ENCODE measurements at regions not wholly inside any gene's neighbourhood (a gene's known extent, or its start where the extent isn't known, plus 50 kb on each side); places are given as distances from the start of the nearest gene placed in this dataset.

GRCh38 chr9:1659363-1659690, 355.8 kb upstream of the SMARCA2 start:
- TF ChIP-seq CTCF (IDR thresholded peaks at IDR 0.05; ENCODE audit: insufficient read depth, low read depth, low read length), result no peak
- no peak overlapping the region for H3K4me3 ChIP-seq (ENCODE audit: low read depth, low read length)
- no peak for DNase-seq (ENCODE audit: low read depth)

- DNase-seq (ENCODE audit: low read depth), result no peak
- TF ChIP-seq CTCF (IDR thresholded peaks at IDR 0.05; ENCODE audit: insufficient read depth, low read depth, low read length), result no peak
Observed at GRCh38 chr9:1668441-1668840, 346.7 kb upstream of the SMARCA2 start.

GRCh38 chr9:1673300-1673699, 341.8 kb upstream of the SMARCA2 start:
- DNase-seq (ENCODE audit: low read depth), result no peak
- no peak for TF ChIP-seq CTCF (IDR thresholded peaks at IDR 0.05; ENCODE audit: insufficient read depth, low read depth, low read length)
- no peak overlapping the region for H3K4me3 ChIP-seq (ENCODE audit: low read depth, low read length)

More at GRCh38 chr9:1668441-1668840, 346.7 kb upstream of the SMARCA2 start:
- no peak overlapping the region for H3K4me3 ChIP-seq (ENCODE audit: low read depth, low read length)

- TF ChIP-seq CTCF (IDR thresholded peaks at IDR 0.05; ENCODE audit: insufficient read depth, low read depth, low read length), result no peak
- no peak for DNase-seq (ENCODE audit: low read depth)
- no peak overlapping the region for H3K4me3 ChIP-seq (ENCODE audit: low read depth, low read length)
Observed at GRCh38 chr9:1676771-1677170, 338.4 kb upstream of the SMARCA2 start.

GRCh38 chr9:1683951-1684350, 331.2 kb upstream of the SMARCA2 start:
- no peak for DNase-seq (ENCODE audit: low read depth)
- H3K4me3 ChIP-seq (ENCODE audit: low read depth, low read length), result no peak overlapping the region
- TF ChIP-seq CTCF (IDR thresholded peaks at IDR 0.05; ENCODE audit: insufficient read depth, low read depth, low read length), result no peak

DNA sequence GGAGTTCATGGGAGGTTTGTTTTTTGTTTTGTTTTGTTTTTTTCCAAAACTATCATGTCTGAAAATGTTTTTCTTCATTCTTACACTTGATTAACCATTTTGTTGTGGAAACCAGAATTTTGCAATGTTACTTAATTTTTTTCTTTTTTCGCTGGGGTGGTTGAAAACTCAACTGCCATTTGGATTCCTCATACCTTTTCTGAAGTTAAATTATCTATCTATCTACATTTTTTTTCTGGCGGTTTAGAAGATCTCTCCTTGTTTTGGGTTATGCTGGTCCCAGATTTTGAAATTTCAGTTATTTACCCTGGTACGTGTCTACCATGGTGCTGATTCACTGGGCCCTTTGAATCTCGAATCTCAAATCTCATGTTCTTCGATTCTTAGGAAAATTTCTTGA, 316.2 kb upstream of the SMARCA2 start:
- no peak for TF ChIP-seq CTCF (IDR thresholded peaks at IDR 0.05; ENCODE audit: insufficient read depth, low read depth, low read length)
- H3K4me3 ChIP-seq (ENCODE audit: low read depth, low read length), result no peak overlapping the region
- no peak for DNase-seq (ENCODE audit: low read depth)

DNA sequence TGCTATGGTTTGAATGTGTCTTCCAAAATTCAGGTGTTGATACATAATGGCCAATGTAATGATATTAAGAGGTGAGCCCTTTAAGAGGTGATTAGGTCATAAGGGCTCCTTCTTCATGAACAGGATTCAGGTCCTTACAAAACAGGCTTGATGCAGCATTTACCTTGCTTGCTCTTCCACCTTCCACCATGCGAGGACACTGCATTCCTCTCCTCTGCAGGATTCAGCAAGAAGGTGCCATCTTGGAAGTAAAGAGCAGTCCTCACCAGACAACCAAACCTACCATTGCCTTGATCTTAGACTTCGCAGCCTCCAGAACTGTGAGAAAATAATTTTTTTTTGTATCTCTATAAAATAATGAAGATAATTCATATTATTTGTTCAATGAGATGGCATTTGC, 314.0 kb upstream of the SMARCA2 start:
- TF ChIP-seq CTCF (IDR thresholded peaks at IDR 0.05; ENCODE audit: insufficient read depth, low read depth, low read length), result no peak
- H3K4me3 ChIP-seq (ENCODE audit: low read depth, low read length), result no peak overlapping the region
- DNase-seq (ENCODE audit: low read depth), result no peak

Data from fibroblast of villous mesenchyme (primary cell).